ENCODE measurements at regions not wholly inside any gene's neighbourhood (a gene's known extent, or its start where the extent isn't known, plus 50 kb on each side); places are given as distances from the start of the nearest gene placed in this dataset.

DNA sequence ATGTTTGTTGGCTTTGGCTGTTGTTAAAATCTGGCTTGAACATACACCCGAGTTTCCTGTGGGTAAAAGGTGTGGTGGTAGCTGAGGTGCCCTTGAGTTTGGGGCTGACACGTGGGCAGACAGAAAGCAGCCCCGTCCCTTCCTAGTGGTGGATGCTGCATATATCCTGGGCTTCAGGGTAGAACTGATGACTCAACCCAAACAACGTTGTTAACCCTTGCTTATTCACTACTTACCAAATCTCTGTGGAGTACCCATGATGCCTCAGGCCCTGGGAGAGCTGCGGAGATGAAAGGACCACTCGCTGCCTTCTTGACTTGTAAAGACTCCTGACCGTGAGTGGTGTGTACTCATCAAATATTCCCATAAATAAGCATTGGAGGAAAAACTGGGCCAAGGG lies 245.1 kb downstream of the RAB11FIP2 start:
- BruUV-seq (replicated peaks) = no TSS peak
- Histone ChIP-seq H3K36me3 (ENCODE audit: control insufficient read depth in 2 of 2, extremely low read depth in 1 of 2, insufficient read depth in 2 of 2, low read length in 2 of 2) (no peaks in the 10 kb centered on the region), H3K27me3 (ENCODE audit: control insufficient read depth in 2 of 2, insufficient read depth in 2 of 2, low read length in 2 of 2) (no peaks in the 10 kb centered on the region), H3K4me1 (ENCODE audit: control insufficient read depth, extremely low read depth, insufficient read depth, low read length) (no peaks in the 10 kb centered on the region), H3K27ac (ENCODE audit: insufficient read depth, low read depth, low read length) (no peak overlapping the region), H3K9me1 (replicated peaks; ENCODE audit: control insufficient read depth, extremely low read depth, insufficient read depth, low read length) (no peaks in the 10 kb centered on the region), H2AFZ (ENCODE audit: low read depth, low read length) (no peak overlapping the region), H3K9me3 (replicated peaks; ENCODE audit: control insufficient read depth, insufficient read depth, low read length) (no peaks in the 10 kb centered on the region), H3K4me3 (replicated peaks in 1 of 3; ENCODE audit: insufficient read depth in 1 of 3, low read depth in 1 of 3, low read length in 3 of 3) (no peak overlapping the region), H3K4me2 (ENCODE audit: insufficient read depth, low read length) (no peak overlapping the region), H4K20me1 (replicated peaks; ENCODE audit: control insufficient read depth, extremely low read depth, insufficient read depth, low read length) (no peaks in the 10 kb centered on the region), H3K9ac (replicated peaks; ENCODE audit: extremely low read depth, insufficient read depth, low read length) (no peak overlapping the region), H3K79me2 (ENCODE audit: control insufficient read depth, insufficient read depth, low read length) (no peaks in the 10 kb centered on the region)
- no peak for TF ChIP-seq FOS (IDR thresholded peaks at IDR 0.05; ENCODE audit: borderline replicate concordance, insufficient read depth, low read length)
- TF ChIP-seq POLR2A (IDR thresholded peaks at IDR 0.05; ENCODE audit: low read depth, low read length) = no peak
- TF ChIP-seq JUN (IDR thresholded peaks at IDR 0.05; ENCODE audit: borderline replicate concordance, insufficient read depth, insufficient read length, low read depth) = no peak
- TF ChIP-seq, protein P1, sequence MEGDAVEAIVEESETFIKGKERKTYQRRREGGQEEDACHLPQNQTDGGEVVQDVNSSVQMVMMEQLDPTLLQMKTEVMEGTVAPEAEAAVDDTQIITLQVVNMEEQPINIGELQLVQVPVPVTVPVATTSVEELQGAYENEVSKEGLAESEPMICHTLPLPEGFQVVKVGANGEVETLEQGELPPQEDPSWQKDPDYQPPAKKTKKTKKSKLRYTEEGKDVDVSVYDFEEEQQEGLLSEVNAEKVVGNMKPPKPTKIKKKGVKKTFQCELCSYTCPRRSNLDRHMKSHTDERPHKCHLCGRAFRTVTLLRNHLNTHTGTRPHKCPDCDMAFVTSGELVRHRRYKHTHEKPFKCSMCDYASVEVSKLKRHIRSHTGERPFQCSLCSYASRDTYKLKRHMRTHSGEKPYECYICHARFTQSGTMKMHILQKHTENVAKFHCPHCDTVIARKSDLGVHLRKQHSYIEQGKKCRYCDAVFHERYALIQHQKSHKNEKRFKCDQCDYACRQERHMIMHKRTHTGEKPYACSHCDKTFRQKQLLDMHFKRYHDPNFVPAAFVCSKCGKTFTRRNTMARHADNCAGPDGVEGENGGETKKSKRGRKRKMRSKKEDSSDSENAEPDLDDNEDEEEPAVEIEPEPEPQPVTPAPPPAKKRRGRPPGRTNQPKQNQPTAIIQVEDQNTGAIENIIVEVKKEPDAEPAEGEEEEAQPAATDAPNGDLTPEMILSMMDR (IDR thresholded peaks at IDR 0.05; ENCODE audit: extremely low read depth in 1 of 2, insufficient read depth in 1 of 2, low read depth in 1 of 2, low read length in 2 of 2) = no peak
- no peak for TF ChIP-seq GATA2 (IDR thresholded peaks at IDR 0.05; ENCODE audit: insufficient read depth, insufficient read length, low read depth, low read length)
- dilution Hi-C loops (cut with MboI; ENCODE audit: extremely low pct_ligation_motif_present, low sequenced_read_pairs) = no loop called here
- intact Hi-C loops (cut with micrococcal nuclease) = no loop called here
- ChIA-PET POLR2A (no interaction called here), CTCF (no interaction called here)
- no peak for FAIRE-seq
- DNase-seq (ENCODE audit: low read depth, low spot score) = no peak

DNA sequence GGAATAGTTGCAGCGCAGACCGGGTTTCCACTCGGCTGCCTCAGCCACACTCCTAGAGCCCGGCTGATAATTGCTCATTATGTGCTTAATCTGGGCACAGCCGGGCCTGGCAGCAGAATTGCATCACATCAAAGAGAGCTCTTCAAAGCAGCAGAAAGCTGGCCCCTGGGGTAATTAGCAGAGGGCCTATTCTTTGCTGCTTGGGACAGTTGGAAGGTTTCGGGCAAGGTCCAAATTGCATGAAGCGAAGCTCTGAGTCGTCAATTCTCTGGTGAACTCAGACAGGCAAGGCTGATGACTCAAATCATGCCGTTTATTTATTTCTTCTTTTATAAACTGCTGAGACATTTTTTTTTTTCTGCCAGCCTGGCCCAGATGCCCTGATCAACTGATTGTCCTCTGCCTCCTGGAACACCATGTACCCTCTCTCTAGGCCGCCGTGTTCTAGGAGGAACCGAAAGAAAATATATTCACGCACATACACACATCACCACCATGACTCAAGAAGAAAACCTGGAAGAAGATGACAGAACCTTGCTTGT lies 242.2 kb downstream of the RAB11FIP2 start:
- H3K9me1 ChIP-seq (replicated peaks; ENCODE audit: control insufficient read depth, extremely low read depth, insufficient read depth, low read length) = no peaks in the 10 kb centered on the region
- no peaks in the 10 kb centered on the region for H3K4me1 ChIP-seq (ENCODE audit: control insufficient read depth, extremely low read depth, insufficient read depth, low read length)
- ChIA-PET POLR2A (no interaction called here), CTCF (no interaction called here)
- BruUV-seq (replicated peaks) = no TSS peak
- FAIRE-seq (no peak), DNase-seq (ENCODE audit: low read depth, low spot score) (no peak)
- H3K36me3 ChIP-seq (ENCODE audit: control insufficient read depth in 2 of 2, extremely low read depth in 1 of 2, insufficient read depth in 2 of 2, low read length in 2 of 2) = no peaks in the 10 kb centered on the region
- dilution Hi-C loops (cut with MboI; ENCODE audit: extremely low pct_ligation_motif_present, low sequenced_read_pairs) = no loop called here
- H3K4me2 ChIP-seq (ENCODE audit: insufficient read depth, low read length) = no peak overlapping the region
- H3K79me2 ChIP-seq (ENCODE audit: control insufficient read depth, insufficient read depth, low read length) = no peaks in the 10 kb centered on the region
- H3K4me3 ChIP-seq (replicated peaks in 1 of 3; ENCODE audit: insufficient read depth in 1 of 3, low read depth in 1 of 3, low read length in 3 of 3) = no peak overlapping the region
- H3K9ac ChIP-seq (replicated peaks; ENCODE audit: extremely low read depth, insufficient read depth, low read length) = no peak overlapping the region
- TF ChIP-seq, protein P2, sequence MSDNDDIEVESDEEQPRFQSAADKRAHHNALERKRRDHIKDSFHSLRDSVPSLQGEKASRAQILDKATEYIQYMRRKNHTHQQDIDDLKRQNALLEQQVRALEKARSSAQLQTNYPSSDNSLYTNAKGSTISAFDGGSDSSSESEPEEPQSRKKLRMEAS (IDR thresholded peaks at IDR 0.05; ENCODE audit: insufficient read depth, insufficient read length) = no peak
- TF ChIP-seq EZH2 (IDR thresholded peaks at IDR 0.05; ENCODE audit: borderline replicate concordance, low read depth, low read length, severe bottlenecking) (no peak), MYC (IDR thresholded peaks at IDR 0.05; ENCODE audit: low read depth, low read length) (no peak), FOS (IDR thresholded peaks at IDR 0.05; ENCODE audit: borderline replicate concordance, insufficient read depth, low read length) (no peak), GATA2 (IDR thresholded peaks at IDR 0.05; ENCODE audit: insufficient read depth, insufficient read length, low read depth, low read length) (no peak), POLR2A (IDR thresholded peaks at IDR 0.05; ENCODE audit: low read depth, low read length) (no peak), JUN (IDR thresholded peaks at IDR 0.05; ENCODE audit: borderline replicate concordance, insufficient read depth, insufficient read length, low read depth) (no peak), POLR2AphosphoS5 (IDR thresholded peaks at IDR 0.05; ENCODE audit: insufficient read depth, low read depth, low read length) (no peak)
- TF ChIP-seq, protein P1 (IDR thresholded peaks at IDR 0.05; ENCODE audit: extremely low read depth in 1 of 2, insufficient read depth in 1 of 2, low read depth in 1 of 2, low read length in 2 of 2) = no peak
- no peak overlapping the region for H3K27ac ChIP-seq (ENCODE audit: insufficient read depth, low read depth, low read length)
- H3K27me3 ChIP-seq (ENCODE audit: control insufficient read depth in 2 of 2, insufficient read depth in 2 of 2, low read length in 2 of 2) = no peaks in the 10 kb centered on the region
- H4K20me1 ChIP-seq (replicated peaks; ENCODE audit: control insufficient read depth, extremely low read depth, insufficient read depth, low read length) = no peaks in the 10 kb centered on the region
- intact Hi-C loops (cut with micrococcal nuclease) = no loop called here
- no peaks in the 10 kb centered on the region for H3K9me3 ChIP-seq (replicated peaks; ENCODE audit: control insufficient read depth, insufficient read depth, low read length)
- H2AFZ ChIP-seq (ENCODE audit: low read depth, low read length) = no peak overlapping the region

Measured in endothelial cell of umbilical vein (primary cell).